Mucosa of descending colon (tissue), 3 donors: ENCODE measurements at regions not wholly inside any gene's neighbourhood (a gene's known extent, or its start where the extent isn't known, plus 50 kb on each side); places are given as distances from the start of the nearest gene placed in this dataset.

Experiments used
- ATAC-seq: fragments of 200-7000 bp; cut with Tn5 transposase; one replicate; pipeline ENCODE4 v1.9.1; 2020; ENCODE audit warnings: mild to moderate bottlenecking, moderate library complexity
- DNase-seq, 3 donors: peaks; one replicate each; pipeline ENCODE4 v3.0.0-alpha.2; 2020
- H3K36me3 ChIP-seq: fragments of 200-600 bp; one replicate; pipeline ENCODE4 v1.8.0; 2021; ENCODE audit warnings: low read depth, mild to moderate bottlenecking
- H3K4me1 ChIP-seq: fragments of 200-600 bp; one replicate; pipeline ENCODE4 v1.8.0; 2021; ENCODE audit warnings: low read depth, mild to moderate bottlenecking
- H3K4me3 ChIP-seq: fragments of 200-600 bp; one replicate; pipeline ENCODE4 v1.8.0; 2021; ENCODE audit warnings: mild to moderate bottlenecking
- H3K9me3 ChIP-seq: fragments of 200-600 bp; one replicate; pipeline ENCODE4 v1.8.0; 2021; ENCODE audit warnings: mild to moderate bottlenecking
- CTCF ChIP-seq: fragments of 200-600 bp; IDR thresholded peaks from one replicate; pipeline ENCODE4 v1.8.0; 2022; ENCODE audit warnings: antibody characterized with exemption, mild to moderate bottlenecking
- intact Hi-C, 2 donors: fragments of 100-400 bp; cut with DNase I in 1 of 2; cut with micrococcal nuclease in 1 of 2; formaldehyde crosslinking; loops; one replicate each; pipeline versions ENCODE4 v1.11.0 to v1.11.1; 2022; cut with DNase I, micrococcal nuclease
- donor health status: DM: no; HTN: no; CAD: no; lungs with moderate emphysema.
- donor health status: DM: no; HTN: no; CAD: no.
- donor health status: DM: no; HTN: yes; CAD: no.

- no peaks in the 10 kb centered on the region for H3K9me3 ChIP-seq
- H3K4me1 ChIP-seq = no peaks in the 10 kb centered on the region
- H3K36me3 ChIP-seq = no peaks in the 10 kb centered on the region
- DNase-seq (no peak), ATAC-seq (no peak)
- intact Hi-C loops = no loop called here
- H3K4me3 ChIP-seq = no peak overlapping the region
- TF ChIP-seq CTCF = no peak
Observed at GRCh38 chrX:121836000-121836399, 788.6 kb downstream of the GLUD2 start.

GRCh38 chrX:121851033-121851432, 803.6 kb downstream of the GLUD2 start:
- DNase-seq (no peak), ATAC-seq (no peak)
- TF ChIP-seq CTCF = no peak
- Histone ChIP-seq H3K9me3 (no peaks in the 10 kb centered on the region), H3K4me1 (no peaks in the 10 kb centered on the region), H3K4me3 (no peak overlapping the region), H3K36me3 (no peaks in the 10 kb centered on the region)
- intact Hi-C loops = no loop called here

GRCh38 chrX:121853762-121854613, 806.6 kb downstream of the GLUD2 start:
- Histone ChIP-seq H3K4me1 (no peaks in the 10 kb centered on the region), H3K36me3 (no peaks in the 10 kb centered on the region), H3K4me3 (no peak overlapping the region), H3K9me3 (no peaks in the 10 kb centered on the region)
- intact Hi-C loops = no loop called here
- no peak for TF ChIP-seq CTCF
- DNase-seq (peak in 1 of 3 donors; percentile 39), ATAC-seq (no peak)

GRCh38 chrX:121854614-121854911, 807.2 kb downstream of the GLUD2 start:
- Histone ChIP-seq H3K36me3 (no peaks in the 10 kb centered on the region), H3K9me3 (no peaks in the 10 kb centered on the region), H3K4me1 (no peaks in the 10 kb centered on the region), H3K4me3 (no peak overlapping the region)
- no peak for ATAC-seq
- no peak for DNase-seq
- TF ChIP-seq CTCF = no peak
- intact Hi-C loops = no loop called here

GRCh38 chrX:121858867-121859647, 811.6 kb downstream of the GLUD2 start:
- Histone ChIP-seq H3K36me3 (no peaks in the 10 kb centered on the region), H3K4me3 (no peak overlapping the region), H3K9me3 (no peaks in the 10 kb centered on the region), H3K4me1 (no peaks in the 10 kb centered on the region)
- TF ChIP-seq CTCF = no peak
- intact Hi-C loops = no loop called here
- ATAC-seq (no peak), DNase-seq (no peak)
